SK-N-SH (cell line): ENCODE measurements at regions not wholly inside any gene's neighbourhood (a gene's known extent, or its start where the extent isn't known, plus 50 kb on each side); places are given as distances from the start of the nearest gene placed in this dataset.

Source experiments
- CTCF ChIA-PET: fragments of 300-600, 350-600 bp; formaldehyde crosslinking; extraction: SDS; loops from one replicate; lab custom pipeline; 2021; lab: Yijun Ruan, JAX
- POLR2A ChIA-PET: fragments of 350-600 bp; sonication (Branson Sonifier 250); formaldehyde crosslinking; extraction: SDS; loops from one replicate; lab custom pipeline; 2020; ENCODE audit warnings: antibody characterized with exemption, inconsistent platforms; lab: Yijun Ruan, JAX
- DNase-seq: peaks from one replicate; pipeline ENCODE4 v3.0.0; 2012
- H2AFZ ChIP-seq: fragments of 200-600 bp; sonication (generic); 2 replicates; pipeline ENCODE4 v1.8.1; 2016; ENCODE audit warnings: antibody characterized with exemption, mild to moderate bottlenecking, low read depth
- H3F3A ChIP-seq: fragments of 200-600 bp; sonication (generic); replicated peaks from 2 replicates; pipeline ENCODE3; 2016; ENCODE audit warnings: antibody characterized with exemption, mild to moderate bottlenecking; ENCODE audit not compliant: insufficient read depth
- H3K27ac ChIP-seq, 2 experiments: fragments of 200-500 bp in 1 of 2; fragments of 200-600 bp in 1 of 2; sonication (Bioruptor generic) in 1 of 2; sonication (generic), shearing (Covaris generic) in 1 of 2; 2 replicates each; pipeline versions ENCODE4 v1.5.1 to v1.6.1; 2014 to 2016; ENCODE audit warnings: low read depth in 2 of 2, inconsistent platforms in 1 of 2, low read length in 1 of 2, mild to moderate bottlenecking in 1 of 2, mixed read lengths in 1 of 2
- H3K27me3 ChIP-seq: fragments of 200-600 bp; sonication (generic), shearing (Covaris generic); 2 replicates; pipeline ENCODE4 v1.6.1; 2016; ENCODE audit warnings: mixed run types; ENCODE audit not compliant: insufficient read depth
- H3K36me3 ChIP-seq, 2 experiments: fragments of 200-500 bp in 1 of 2; fragments of 200-600 bp in 1 of 2; sonication (Bioruptor generic) in 1 of 2; sonication (generic) in 1 of 2; replicated peaks in 1 of 2; 2 replicates each; pipeline versions ENCODE3 to v1.5.1; 2014 to 2016; ENCODE audit warnings: low read length in 1 of 2, mild to moderate bottlenecking in 1 of 2; ENCODE audit not compliant: insufficient read depth in 2 of 2, control insufficient read depth in 1 of 2
- H3K4me1 ChIP-seq, 2 experiments: fragments of 200-500 bp in 1 of 2; fragments of 200-600 bp in 1 of 2; sonication (Bioruptor generic) in 1 of 2; sonication (generic), shearing (Covaris generic) in 1 of 2; 2 replicates each; pipeline versions ENCODE4 v1.5.1 to v1.6.1; 2014 to 2016; ENCODE audit warnings: low read depth in 1 of 2, low read length in 1 of 2, mixed run types in 1 of 2; ENCODE audit not compliant: insufficient read depth in 2 of 2, control insufficient read depth in 1 of 2
- H3K4me2 ChIP-seq: fragments of 200-600 bp; sonication (generic), shearing (Covaris generic); 2 replicates; pipeline ENCODE4 v1.6.1; 2017; ENCODE audit warnings: mixed run types
- H3K4me3 ChIP-seq, 2 experiments: fragments of 200-500 bp in 1 of 2; fragments of 200-600 bp in 1 of 2; sonication (Bioruptor generic) in 1 of 2; sonication (generic), shearing (Covaris generic) in 1 of 2; 2 replicates each; pipeline versions ENCODE4 v1.5.1 to v1.8.1; 2014 to 2016; ENCODE audit warnings: low read depth in 2 of 2, inconsistent platforms in 1 of 2, low read length in 1 of 2, mild to moderate bottlenecking in 1 of 2, mixed read lengths in 1 of 2, moderate library complexity in 1 of 2
- H3K79me2 ChIP-seq: fragments of 200-600 bp; sonication (generic); 2 replicates; pipeline ENCODE4 v1.8.1; 2017; ENCODE audit warnings: mild to moderate bottlenecking; ENCODE audit not compliant: insufficient read depth
- H3K9ac ChIP-seq: fragments of 200-600 bp; sonication (generic); 2 replicates; pipeline ENCODE4 v1.6.1; 2017; ENCODE audit warnings: mixed run types
- H3K9me2 ChIP-seq: fragments of 200-600 bp; sonication (generic); 2 replicates; pipeline ENCODE4 v1.6.1; 2017; ENCODE audit warnings: mixed run types
- H3K9me3 ChIP-seq: fragments of 200-600 bp; sonication (generic); 2 replicates; pipeline ENCODE4 v1.6.1; 2017; ENCODE audit warnings: mixed run types, mild to moderate bottlenecking, moderate library complexity
- H4K20me1 ChIP-seq: fragments of 200-600 bp; sonication (generic); 2 replicates; pipeline ENCODE4 v1.6.1; 2017; ENCODE audit warnings: mild to moderate bottlenecking, mixed run types; ENCODE audit not compliant: insufficient read depth
- CHD2 ChIP-seq: fragments of 150-350 bp; IDR thresholded peaks from 2 replicates; pipeline ENCODE4 v1.6.1; 2018; ENCODE audit warnings: low read length; ENCODE audit not compliant: partially characterized antibody
- ELF1 ChIP-seq: IDR thresholded peaks from 2 replicates; pipeline ENCODE4 v1.4.0; 2012
- EP300 ChIP-seq, 2 experiments: IDR thresholded peaks; 2 replicates each; pipeline versions ENCODE4 v1.4.0 to v1.6.1; 2012; ENCODE audit warnings: borderline replicate concordance in 1 of 2, low read depth in 1 of 2, low read length in 1 of 2
- EZH2phosphoT487 ChIP-seq: fragments of 200-600 bp; sonication (generic); IDR thresholded peaks from 2 replicates; pipeline ENCODE4 v1.6.1; 2017; ENCODE audit warnings: low read depth, mixed run types, mild to moderate bottlenecking, antibody characterized with exemption, moderate library complexity, borderline replicate concordance
- FOSL2 ChIP-seq: IDR thresholded peaks from 2 replicates; pipeline ENCODE4 v1.4.0; 2012; ENCODE audit warnings: low read depth, mild to moderate bottlenecking, moderate library complexity, borderline replicate concordance
- FOXJ3 ChIP-seq: sonication (generic); formaldehyde crosslinking; IDR thresholded peaks from 2 replicates; pipeline ENCODE4 v1.5.1; 2020; ENCODE audit warnings: mild to moderate bottlenecking, missing genetic modification reagents
- GABPA ChIP-seq: IDR thresholded peaks from 2 replicates; pipeline ENCODE4 v1.4.0; 2012; ENCODE audit warnings: low read depth, mild to moderate bottlenecking
- GATA2 ChIP-seq: sonication (generic); formaldehyde crosslinking; IDR thresholded peaks from 2 replicates; pipeline ENCODE4 v1.5.0; 2020; ENCODE audit warnings: mild to moderate bottlenecking, missing genetic modification reagents
- IRF3 ChIP-seq: fragments of 150-350 bp; IDR thresholded peaks from 2 replicates; pipeline ENCODE4 v1.6.1; 2016; ENCODE audit warnings: mild to moderate bottlenecking, low read depth, low read length
- MAX ChIP-seq: IDR thresholded peaks from 2 replicates; pipeline ENCODE4 v1.4.0; 2012; ENCODE audit warnings: low read depth
- MEF2A ChIP-seq: IDR thresholded peaks from 2 replicates; pipeline ENCODE4 v1.4.0; 2012; ENCODE audit warnings: low read depth, borderline replicate concordance
- MXI1 ChIP-seq: IDR thresholded peaks from 2 replicates; pipeline ENCODE4 v1.6.1; 2012; ENCODE audit warnings: mild to moderate bottlenecking, low read depth, low read length, improper control_type of control experiment
- NFIC ChIP-seq: IDR thresholded peaks from 2 replicates; pipeline ENCODE4 v1.4.0; 2012; ENCODE audit warnings: borderline replicate concordance
- NRF1 ChIP-seq: IDR thresholded peaks from 2 replicates; pipeline ENCODE4 v1.6.1; 2012; ENCODE audit warnings: low read depth, mild to moderate bottlenecking, low read length
- PBX3 ChIP-seq: IDR thresholded peaks from 2 replicates; pipeline ENCODE4; 2012
- POLR2AphosphoS5 ChIP-seq: IDR thresholded peaks from 2 replicates; pipeline ENCODE4 v1.6.1; 2012; ENCODE audit warnings: low read depth, low read length
- RAD21 ChIP-seq: IDR thresholded peaks from 2 replicates; pipeline ENCODE4 v1.6.1; 2012; ENCODE audit warnings: mild to moderate bottlenecking, low read length
- RCOR1 ChIP-seq: fragments of 150-350 bp; IDR thresholded peaks from 2 replicates; pipeline ENCODE4 v1.6.1; 2017; ENCODE audit warnings: antibody characterized with exemption, low read length
- RFX5 ChIP-seq: IDR thresholded peaks from 2 replicates; pipeline ENCODE4 v1.6.1; 2012; ENCODE audit warnings: mild to moderate bottlenecking, improper control_type of control experiment, low read length
- SMC3 ChIP-seq: IDR thresholded peaks from 2 replicates; pipeline ENCODE4 v1.6.1; 2012; ENCODE audit warnings: low read depth, low read length, improper control_type of control experiment
- TAF1 ChIP-seq: IDR thresholded peaks from 2 replicates; pipeline ENCODE4 v1.6.1; 2012; ENCODE audit warnings: low read depth, mild to moderate bottlenecking, low read length, moderate library complexity, borderline replicate concordance
- TCF12 ChIP-seq: IDR thresholded peaks from 2 replicates; pipeline ENCODE4 v1.4.0; 2012
- TEAD4 ChIP-seq: IDR thresholded peaks from 2 replicates; pipeline ENCODE4 v1.4.0; 2012; ENCODE audit warnings: mild to moderate bottlenecking, borderline replicate concordance; ENCODE audit not compliant: insufficient read depth
- USF1 ChIP-seq: IDR thresholded peaks from 2 replicates; pipeline ENCODE4 v1.4.0; 2012; ENCODE audit warnings: low read depth, borderline replicate concordance
- YY1 ChIP-seq: IDR thresholded peaks from 2 replicates; pipeline ENCODE4 v1.4.0; 2012; ENCODE audit warnings: low read depth, mild to moderate bottlenecking
- ZBTB33 ChIP-seq: IDR thresholded peaks from 2 replicates; pipeline ENCODE4 v1.4.0; 2012; ENCODE audit warnings: low read depth, borderline replicate concordance
- WGBS: methylation state at CpG from one replicate; pipeline ENCODE4 v1.1.6; 2017; ENCODE audit warnings: low lambda C conversion rate; 5-methylcytosine and 5-hydroxymethylcytosine counted together

GRCh38 chr1:113293256-113293626 lies 97.1 kb upstream of the MAGI3 start:
- ChIA-PET POLR2A (no interaction called here), CTCF (interaction anchor here (0.5 to 1.4 kb wide), 3 partner anchors 40 to 354 kb away, joined by 3 to 4 read pairs (median 3); no protein-coding TSS in a partner anchor)
- Histone ChIP-seq H3K36me3 (no peaks in the 10 kb centered on the region), H2AFZ (no peak overlapping the region), H3K9ac (no peak overlapping the region), H3K79me2 (no peaks in the 10 kb centered on the region), H3K27ac (no peak overlapping the region), H3K4me2 (no peak overlapping the region), H3K4me1 (no peaks in the 10 kb centered on the region), H3F3A (no peaks in the 10 kb centered on the region), H4K20me1 (no peaks in the 10 kb centered on the region), H3K9me2 (no peaks in the 10 kb centered on the region), H3K27me3 (no peaks in the 10 kb centered on the region), H3K4me3 (no peak overlapping the region), H3K9me3 (no peaks in the 10 kb centered on the region)
- 82% methylated on average over 11 of the region's 11 CpGs for WGBS
- TF ChIP-seq TCF12 (no peak), TAF1 (no peak), PBX3 (no peak), RFX5 (no peak), TEAD4 (no peak), YY1 (no peak), ZBTB33 (no peak), RCOR1 (no peak), EP300 (IDR thresholded peaks at IDR 0.05; ENCODE audit: borderline replicate concordance in 1 of 2, low read depth in 1 of 2, low read length in 1 of 2) (no peak), MAX (no peak), FOSL2 (no peak)
- no peak for DNase-seq

- H3K79me2 ChIP-seq: no peaks in the 10 kb centered on the region
- no peaks in the 10 kb centered on the region for H4K20me1 ChIP-seq
- WGBS: 82% methylated on average over 1 of the region's 1 CpG
- H3K9ac ChIP-seq: no peak overlapping the region
- ChIA-PET POLR2A (no interaction called here), CTCF (no interaction called here)
- H3K27me3 ChIP-seq: no peaks in the 10 kb centered on the region
- no peak for TF ChIP-seq POLR2AphosphoS5
- TF ChIP-seq EZH2phosphoT487: no peak
- TF ChIP-seq USF1: no peak
- TF ChIP-seq GATA2 (CRISPR knock-in tag): no peak
- no peak for TF ChIP-seq FOSL2
- no peak for TF ChIP-seq TEAD4
- TF ChIP-seq MXI1: no peak
- TF ChIP-seq IRF3: no peak
- no peak for TF ChIP-seq NFIC
- TF ChIP-seq RCOR1: no peak
- TF ChIP-seq MEF2A: no peak
- no peak for TF ChIP-seq RFX5
- TF ChIP-seq GABPA: no peak
- TF ChIP-seq CHD2: no peak
- TF ChIP-seq NRF1: no peak
- no peak for TF ChIP-seq ELF1
- TF ChIP-seq SMC3: no peak
- no peak for TF ChIP-seq FOXJ3
- no peak for TF ChIP-seq TCF12
- no peak for TF ChIP-seq RAD21
- no peak for DNase-seq
- no peak overlapping the region for H2AFZ ChIP-seq
- no peaks in the 10 kb centered on the region for H3K9me3 ChIP-seq
- H3K4me1 ChIP-seq: peaks cover 0 to 4% of the 10 kb centered on the region in 2 experiments; a peak in 1 of 4 replicates
- H3K27ac ChIP-seq: no peak overlapping the region
- no peak overlapping the region for H3K4me2 ChIP-seq
- no peaks in the 10 kb centered on the region for H3F3A ChIP-seq
- no peaks in the 10 kb centered on the region for H3K9me2 ChIP-seq
- no peaks in the 10 kb centered on the region for H3K36me3 ChIP-seq
- H3K4me3 ChIP-seq: no peak overlapping the region
These were observed 92.6 kb upstream of the MAGI3 start for GRCh38 chr1:113297749-113298148.
